Activated CD4-positive, alpha-beta T cell treated with anti-CD3 and anti-CD28 coated beads, Interleukin-2, amount 10 ng/mL, durations not matched to agents 7 days and 5 days (primary cell): ENCODE measurements at regions not wholly inside any gene's neighbourhood (a gene's known extent, or its start where the extent isn't known, plus 50 kb on each side); places are given as distances from the start of the nearest gene placed in this dataset.
"Not testable (repeated sequence)": the region's sequence is repeated elsewhere in the genome, so short reads cannot be mapped to it uniquely, and the experiment has no call there.

ENCODE experiments used
- CTCF ChIA-PET: fragments of 350-600 bp; sonication (Branson Sonifier 250); formaldehyde crosslinking; loops from one replicate; lab custom pipeline; 2021; ENCODE audit warnings: antibody characterized with exemption; lab: Charles Lee
- POLR2A ChIA-PET: fragments of 350-600 bp; sonication (Branson Sonifier 250); formaldehyde crosslinking; loops from one replicate; lab custom pipeline; 2021; ENCODE audit warnings: antibody characterized with exemption; lab: Charles Lee
- DNase-seq: peaks from one replicate; pipeline ENCODE4 v3.0.0-alpha.2; 2020
- H3K27ac Mint-ChIP-seq: one replicate; pipeline ENCODE4 v1.8.0; 2021; ENCODE audit warnings: mild to moderate bottlenecking, moderate library complexity, mixed read lengths
- H3K27me3 Mint-ChIP-seq: one replicate; pipeline ENCODE4 v1.8.0; 2021; ENCODE audit warnings: mixed read lengths
- H3K36me3 Mint-ChIP-seq: one replicate; pipeline ENCODE4 v1.8.0; 2021; ENCODE audit warnings: low read depth, mixed read lengths
- H3K4me1 Mint-ChIP-seq: one replicate; pipeline ENCODE4 v1.8.0; 2021; ENCODE audit warnings: mixed read lengths
- H3K4me3 Mint-ChIP-seq: one replicate; pipeline ENCODE4 v1.8.0; 2021; ENCODE audit warnings: mild to moderate bottlenecking, moderate library complexity, mixed read lengths
- H3K9me3 Mint-ChIP-seq: one replicate; pipeline ENCODE4 v1.8.0; 2021; ENCODE audit warnings: mixed read lengths

DNA sequence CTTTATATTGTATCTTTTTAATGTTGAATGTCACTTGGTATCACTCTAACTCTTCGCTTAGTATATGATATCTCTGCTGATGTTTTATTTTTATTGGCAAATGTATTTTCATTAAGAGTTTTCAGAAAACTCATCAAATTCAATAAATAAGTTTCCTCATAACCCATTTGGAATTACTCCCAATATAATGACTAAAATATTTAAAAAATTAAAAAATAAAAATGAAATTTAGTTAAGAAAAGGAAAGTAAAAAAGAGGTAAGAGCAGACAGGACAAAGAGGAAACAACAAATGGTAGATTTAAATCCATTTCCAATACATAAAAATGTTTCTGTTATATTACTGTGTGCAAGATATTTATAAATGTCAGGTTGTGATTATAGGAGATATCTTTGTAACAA is 548.9 kb upstream of the SPRY2 start:
- Mint-ChIP-seq H3K9me3 (no peaks in the 10 kb centered on the region), H3K27ac (no peak overlapping the region), H3K4me1 (no peaks in the 10 kb centered on the region), H3K36me3 (no peaks in the 10 kb centered on the region), H3K4me3 (no peak overlapping the region), H3K27me3 (no peaks in the 10 kb centered on the region)
- POLR2A ChIA-PET: no interaction called here
- CTCF ChIA-PET: no interaction called here
- DNase-seq: no peak

DNA sequence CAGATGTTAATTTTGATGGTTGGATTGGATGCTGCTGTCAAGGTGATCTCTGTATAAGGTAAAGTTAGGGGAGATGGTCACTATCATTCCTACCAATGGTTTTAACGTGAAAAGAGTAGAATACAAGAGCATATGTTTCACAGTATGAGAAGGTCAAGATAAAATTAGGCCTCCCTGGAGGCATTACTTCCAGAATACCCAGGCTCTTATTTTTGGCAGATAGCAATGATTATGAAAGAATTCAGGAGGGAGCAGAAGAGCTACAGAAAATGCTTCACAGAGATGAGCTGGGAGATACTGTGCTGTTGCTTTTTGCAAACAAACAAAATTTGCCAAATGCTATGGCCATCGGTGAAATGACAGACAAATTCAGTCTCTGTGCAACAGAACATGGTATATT is 547.5 kb upstream of the SPRY2 start:
- POLR2A ChIA-PET: no interaction called here
- H3K4me3 Mint-ChIP-seq: no peak overlapping the region
- no peaks in the 10 kb centered on the region for H3K27me3 Mint-ChIP-seq
- DNase-seq: no peak
- no peak overlapping the region for H3K27ac Mint-ChIP-seq
- no peaks in the 10 kb centered on the region for H3K4me1 Mint-ChIP-seq
- H3K36me3 Mint-ChIP-seq: no peaks in the 10 kb centered on the region
- H3K9me3 Mint-ChIP-seq: no peaks in the 10 kb centered on the region
- CTCF ChIA-PET: no interaction called here

DNA sequence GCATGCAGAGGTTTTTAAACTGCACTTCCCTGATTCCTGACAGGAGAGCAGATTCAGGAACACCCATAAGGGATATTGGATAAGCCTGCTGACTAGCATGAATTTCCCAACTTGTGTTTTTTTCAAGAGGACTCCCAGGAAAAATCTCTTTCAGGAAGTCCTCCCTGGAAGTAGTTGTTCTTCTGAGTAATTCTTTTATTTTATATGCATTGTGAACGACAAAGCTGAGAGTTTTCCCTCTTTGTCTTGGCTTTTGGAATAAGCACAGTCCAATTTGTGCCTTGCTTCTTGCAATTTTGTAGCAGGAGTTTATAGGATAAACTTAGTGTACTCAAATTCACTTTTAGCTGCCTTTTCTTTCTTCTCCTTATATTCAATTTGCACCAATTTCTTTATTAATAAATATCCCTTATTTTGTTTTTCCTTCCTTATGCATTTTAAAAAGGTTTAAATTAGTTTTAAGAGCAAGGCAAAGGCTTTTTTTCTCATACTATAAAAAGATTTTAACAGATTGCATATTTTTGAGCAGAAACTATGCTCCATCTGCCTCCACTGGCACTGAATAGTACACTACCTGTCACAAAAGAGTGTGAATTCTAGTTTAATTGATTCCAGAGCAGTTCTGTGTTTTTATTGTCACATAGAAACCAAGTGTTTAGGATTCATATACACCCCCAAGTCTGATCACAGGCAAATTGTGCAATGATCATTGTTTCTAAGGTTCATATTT is 543.3 kb upstream of the SPRY2 start:
- DNase-seq: no peak
- POLR2A ChIA-PET: no interaction called here
- no peaks in the 10 kb centered on the region for H3K9me3 Mint-ChIP-seq
- no peaks in the 10 kb centered on the region for H3K27me3 Mint-ChIP-seq
- CTCF ChIA-PET: no interaction called here
- H3K4me1 Mint-ChIP-seq: no peaks in the 10 kb centered on the region
- H3K4me3 Mint-ChIP-seq: no peak overlapping the region
- H3K27ac Mint-ChIP-seq: no peak overlapping the region
- no peaks in the 10 kb centered on the region for H3K36me3 Mint-ChIP-seq

DNA sequence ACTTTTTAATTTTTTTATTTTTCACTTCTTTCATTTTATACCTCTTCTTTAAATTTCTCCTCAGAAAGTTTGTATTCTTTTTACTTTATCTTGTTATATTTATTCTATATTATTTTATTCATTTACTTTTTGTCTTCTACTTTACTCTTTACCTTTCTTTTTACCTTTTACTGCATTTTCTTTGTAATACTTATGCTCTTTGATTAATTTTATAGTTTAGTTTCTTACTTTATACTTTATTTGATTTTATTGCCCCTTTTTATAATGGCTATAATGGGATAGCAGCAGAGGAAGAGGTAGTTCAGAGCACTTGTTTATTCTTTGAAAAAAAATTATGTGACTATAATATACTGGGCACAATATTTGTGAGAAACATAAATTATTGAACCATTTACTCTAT is 542.6 kb upstream of the SPRY2 start:
- ChIA-PET POLR2A (no interaction called here), CTCF (no interaction called here)
- no peaks in the 10 kb centered on the region for H3K36me3 Mint-ChIP-seq
- DNase-seq: no peak
- H3K4me3 Mint-ChIP-seq: no peak overlapping the region
- H3K27me3 Mint-ChIP-seq: no peaks in the 10 kb centered on the region
- H3K27ac Mint-ChIP-seq: no peak overlapping the region
- H3K9me3 Mint-ChIP-seq: no peaks in the 10 kb centered on the region
- no peaks in the 10 kb centered on the region for H3K4me1 Mint-ChIP-seq

DNA sequence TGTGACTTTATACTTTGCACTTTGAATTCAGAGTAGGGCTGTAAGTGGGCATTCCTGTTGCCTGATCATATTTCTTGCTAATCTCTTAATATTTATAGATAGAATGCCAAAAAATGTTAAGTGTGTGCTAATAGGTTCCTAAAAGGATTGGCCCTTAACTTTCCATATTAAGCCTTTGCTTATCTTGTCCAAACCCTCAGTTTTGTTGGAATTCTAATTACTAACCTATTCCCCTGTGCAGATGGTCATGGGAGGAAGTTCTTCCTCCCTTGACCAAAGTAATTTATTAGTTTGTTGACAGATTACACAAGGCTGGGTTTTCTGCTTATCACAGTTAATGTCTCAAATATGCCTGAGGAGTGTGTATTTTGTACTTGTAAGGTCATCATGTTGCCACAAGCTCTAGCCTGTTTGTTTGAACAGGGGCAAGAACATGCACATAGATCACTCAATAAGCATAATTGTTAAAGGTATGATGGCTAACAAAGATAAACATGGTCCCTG is 541.1 kb upstream of the SPRY2 start:
- ChIA-PET POLR2A (no interaction called here), CTCF (no interaction called here)
- no peaks in the 10 kb centered on the region for H3K36me3 Mint-ChIP-seq
- DNase-seq: no peak
- no peaks in the 10 kb centered on the region for H3K27me3 Mint-ChIP-seq
- no peak overlapping the region for H3K27ac Mint-ChIP-seq
- H3K4me1 Mint-ChIP-seq: no peaks in the 10 kb centered on the region
- H3K4me3 Mint-ChIP-seq: no peak overlapping the region
- no peaks in the 10 kb centered on the region for H3K9me3 Mint-ChIP-seq

DNA sequence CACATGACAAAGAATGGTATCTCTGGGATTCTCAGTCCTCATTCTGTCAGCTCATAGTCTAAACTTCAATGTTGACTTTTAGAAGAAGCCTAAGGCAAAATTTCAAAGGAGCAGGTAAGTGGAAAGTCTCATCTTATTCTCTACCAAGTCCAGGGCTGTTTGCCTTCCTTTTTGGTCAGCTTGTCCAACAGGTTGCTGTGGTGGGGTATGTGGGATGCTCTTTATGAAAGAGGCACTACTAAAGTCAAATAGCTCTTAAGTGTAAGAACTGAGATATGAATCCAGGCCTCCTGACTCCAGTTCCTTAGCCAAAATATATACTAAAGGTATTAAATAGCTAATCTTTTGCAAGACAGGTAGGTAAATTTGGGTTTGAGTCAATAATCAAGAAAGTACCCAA is 540.6 kb upstream of the SPRY2 start:
- DNase-seq: no peak
- H3K4me3 Mint-ChIP-seq: no peak overlapping the region
- ChIA-PET CTCF (no interaction called here), POLR2A (no interaction called here)
- no peaks in the 10 kb centered on the region for H3K27me3 Mint-ChIP-seq
- H3K36me3 Mint-ChIP-seq: no peaks in the 10 kb centered on the region
- H3K4me1 Mint-ChIP-seq: no peaks in the 10 kb centered on the region
- no peaks in the 10 kb centered on the region for H3K9me3 Mint-ChIP-seq
- H3K27ac Mint-ChIP-seq: no peak overlapping the region

DNA sequence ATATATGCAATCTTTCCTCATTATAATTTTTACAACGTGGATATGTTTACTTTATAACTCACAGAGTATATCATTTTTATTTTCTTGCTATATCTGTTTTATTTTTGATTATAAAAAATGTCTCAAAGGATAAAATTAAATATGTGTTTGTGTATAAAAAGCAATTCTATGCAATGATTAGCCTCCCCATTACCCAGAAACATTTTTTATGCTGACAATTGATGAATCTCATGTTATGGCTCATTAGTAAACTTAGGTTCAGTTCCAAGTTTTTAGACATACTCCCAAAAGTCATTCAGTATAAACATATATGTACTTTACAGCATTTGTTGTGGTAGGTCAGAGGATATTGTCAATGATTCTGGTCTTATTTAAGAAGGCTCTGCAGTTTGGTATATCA is 540.1 kb upstream of the SPRY2 start:
- H3K36me3 Mint-ChIP-seq: no peaks in the 10 kb centered on the region
- no peaks in the 10 kb centered on the region for H3K27me3 Mint-ChIP-seq
- no peak overlapping the region for H3K27ac Mint-ChIP-seq
- H3K9me3 Mint-ChIP-seq: no peaks in the 10 kb centered on the region
- no peaks in the 10 kb centered on the region for H3K4me1 Mint-ChIP-seq
- ChIA-PET POLR2A (no interaction called here), CTCF (no interaction called here)
- no peak overlapping the region for H3K4me3 Mint-ChIP-seq
- no peak for DNase-seq

DNA sequence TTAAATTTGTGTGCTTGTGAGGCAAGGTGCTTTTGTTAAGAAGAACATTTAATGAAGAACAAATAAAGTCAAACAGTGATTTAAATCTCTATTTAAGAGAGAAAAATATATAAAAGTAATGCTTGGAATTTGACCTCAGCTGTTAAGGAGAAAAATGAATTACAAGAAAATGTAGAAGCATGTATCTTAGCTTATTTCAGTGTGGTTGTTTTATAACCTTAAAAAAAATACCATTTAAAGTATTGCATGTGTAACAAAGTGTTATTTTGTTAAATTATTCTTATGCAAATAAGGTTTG is 537.0 kb upstream of the SPRY2 start:
- DNase-seq: no peak
- Mint-ChIP-seq H3K27ac (no peak overlapping the region), H3K4me1 (no peaks in the 10 kb centered on the region), H3K27me3 (no peaks in the 10 kb centered on the region), H3K36me3 (no peaks in the 10 kb centered on the region), H3K4me3 (no peak overlapping the region), H3K9me3 (no peaks in the 10 kb centered on the region)
- ChIA-PET POLR2A (no interaction called here), CTCF (no interaction called here)

DNA sequence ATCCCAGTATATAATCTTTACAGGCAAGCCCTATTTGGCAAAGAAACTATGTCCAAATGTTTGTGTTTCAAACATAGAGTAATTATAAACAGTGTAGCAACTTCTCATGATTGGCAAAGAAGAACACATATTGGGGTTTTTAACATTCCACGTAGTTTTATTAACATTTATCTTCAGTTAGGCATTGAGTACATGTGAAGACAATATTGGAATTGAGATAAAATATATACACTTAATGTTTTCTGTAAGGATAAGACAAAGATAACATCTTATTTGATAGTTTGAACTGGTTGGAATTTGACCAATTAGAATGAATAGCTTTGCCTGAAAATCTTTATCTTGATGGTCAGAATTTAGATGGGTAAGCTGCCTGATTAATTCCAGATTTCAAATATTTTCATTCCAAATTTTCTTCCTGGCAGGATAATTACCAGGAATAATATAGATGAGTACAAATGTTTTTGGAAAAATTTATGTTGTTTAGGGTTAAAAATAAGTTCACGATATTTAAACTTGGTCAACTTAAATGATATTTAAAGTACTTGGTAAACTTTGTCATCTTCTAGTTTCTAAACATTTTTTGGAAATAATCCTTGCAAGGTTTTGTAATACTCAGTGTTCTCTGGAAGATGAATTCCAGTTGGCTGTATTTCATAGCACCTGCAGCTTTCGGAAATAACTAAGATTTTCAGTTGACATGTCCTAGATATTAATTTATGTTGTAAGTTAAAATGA is 536.5 kb upstream of the SPRY2 start:
- ChIA-PET POLR2A (no interaction called here), CTCF (no interaction called here)
- H3K36me3 Mint-ChIP-seq: no peaks in the 10 kb centered on the region
- H3K4me3 Mint-ChIP-seq: no peak overlapping the region
- no peaks in the 10 kb centered on the region for H3K27me3 Mint-ChIP-seq
- no peaks in the 10 kb centered on the region for H3K4me1 Mint-ChIP-seq
- no peak for DNase-seq
- H3K9me3 Mint-ChIP-seq: no peaks in the 10 kb centered on the region
- no peak overlapping the region for H3K27ac Mint-ChIP-seq

DNA sequence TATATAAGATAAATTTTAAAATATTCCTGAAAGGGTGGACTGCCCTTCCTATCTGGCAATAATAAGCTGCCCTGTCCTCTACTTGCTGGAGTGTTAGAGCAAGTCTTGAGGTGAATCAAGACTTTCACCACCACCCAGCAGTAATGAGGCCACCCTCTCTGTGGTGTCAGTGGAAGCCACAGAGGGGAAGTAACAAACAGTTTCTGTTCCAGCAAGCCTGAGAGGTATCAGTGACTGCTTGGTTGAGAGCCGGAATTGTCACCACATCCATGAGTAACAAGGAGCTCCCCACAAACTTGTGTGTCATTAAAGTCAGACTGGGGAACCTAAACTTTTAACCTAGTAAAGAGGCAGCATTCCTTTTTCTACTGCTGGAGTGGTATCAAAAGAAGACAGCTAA is 532.7 kb upstream of the SPRY2 start:
- Mint-ChIP-seq H3K36me3 (no peaks in the 10 kb centered on the region), H3K4me3 (no peak overlapping the region)
- POLR2A ChIA-PET: no interaction called here

DNA sequence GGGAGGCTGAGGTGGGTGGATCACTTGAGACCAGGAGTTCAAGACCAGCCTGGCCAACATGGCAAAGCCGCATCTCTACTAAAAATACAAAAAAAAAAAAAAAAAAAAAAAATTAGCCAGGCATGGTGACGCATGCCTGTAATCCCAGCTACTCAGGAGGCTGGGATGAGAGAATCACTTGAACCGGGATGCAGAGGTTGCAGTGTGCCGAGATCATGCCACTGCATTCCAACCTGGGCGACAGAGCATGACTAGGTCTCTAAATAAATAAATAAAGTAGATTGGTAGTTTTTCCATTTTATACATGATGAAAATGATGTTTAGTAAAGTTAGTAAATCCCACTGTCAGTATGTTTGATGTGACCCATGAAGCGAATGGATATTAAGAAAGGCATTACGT is 531.0 kb upstream of the SPRY2 start:
- H3K9me3 Mint-ChIP-seq, H3K36me3 Mint-ChIP-seq, DNase-seq, H3K27ac Mint-ChIP-seq, CTCF ChIA-PET, POLR2A ChIA-PET, H3K4me1 Mint-ChIP-seq, H3K4me3 Mint-ChIP-seq, H3K27me3 Mint-ChIP-seq: not testable (repeated sequence)

More for the DNA sequence above, 532.7 kb upstream of the SPRY2 start:
- Mint-ChIP-seq H3K4me1 (no peaks in the 10 kb centered on the region), H3K9me3 (no peaks in the 10 kb centered on the region), H3K27ac (no peak overlapping the region), H3K27me3 (no peaks in the 10 kb centered on the region)
- CTCF ChIA-PET: no interaction called here
- DNase-seq: no peak

DNA sequence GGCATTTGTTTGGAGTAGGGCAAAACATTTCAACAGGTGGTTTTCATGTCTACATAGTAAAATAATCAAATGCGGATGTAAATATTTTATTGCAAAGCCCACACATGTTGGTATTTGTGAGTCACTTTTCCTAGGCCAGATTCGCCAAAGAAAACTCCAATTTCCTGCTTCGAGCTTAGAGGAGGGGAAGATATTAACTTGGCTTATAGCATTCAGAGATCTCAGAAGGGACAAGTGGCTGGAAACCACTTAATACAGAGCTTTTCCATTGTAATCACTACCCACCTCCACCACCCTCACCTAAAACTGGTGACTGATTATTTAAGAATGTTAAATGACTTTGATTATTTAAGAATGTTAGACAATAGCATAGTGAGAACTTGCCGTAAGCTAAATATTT is 530.6 kb upstream of the SPRY2 start:
- Mint-ChIP-seq H3K36me3 (no peaks in the 10 kb centered on the region), H3K4me1 (no peaks in the 10 kb centered on the region), H3K27me3 (no peaks in the 10 kb centered on the region), H3K27ac (no peak overlapping the region), H3K9me3 (no peaks in the 10 kb centered on the region), H3K4me3 (no peak overlapping the region)
- ChIA-PET POLR2A (no interaction called here), CTCF (no interaction called here)
- DNase-seq: no peak

DNA sequence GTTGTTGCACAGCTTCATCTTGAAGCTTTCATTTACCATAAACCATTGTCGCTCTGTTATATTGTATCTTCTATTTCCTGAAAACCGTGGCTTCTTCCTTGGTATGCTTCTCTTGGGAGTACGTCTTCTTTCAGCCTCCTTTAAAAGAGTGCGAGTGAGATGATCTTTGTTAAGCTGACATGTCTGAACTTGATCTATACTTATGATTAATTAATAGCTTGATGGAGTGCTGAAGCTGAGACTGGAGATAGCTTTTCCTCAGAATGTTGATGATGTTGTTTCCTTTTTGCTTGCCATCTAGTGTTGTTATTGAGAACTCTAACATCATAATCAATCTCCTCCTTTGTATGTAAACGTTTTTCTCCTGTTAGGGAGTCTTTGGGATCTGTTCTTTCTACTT is 529.3 kb upstream of the SPRY2 start:
- no peaks in the 10 kb centered on the region for H3K4me1 Mint-ChIP-seq
- H3K9me3 Mint-ChIP-seq: no peaks in the 10 kb centered on the region
- ChIA-PET POLR2A (no interaction called here), CTCF (no interaction called here)
- H3K4me3 Mint-ChIP-seq: no peak overlapping the region
- DNase-seq: no peak
- H3K27ac Mint-ChIP-seq: no peak overlapping the region
- no peaks in the 10 kb centered on the region for H3K36me3 Mint-ChIP-seq
- H3K27me3 Mint-ChIP-seq: no peaks in the 10 kb centered on the region

DNA sequence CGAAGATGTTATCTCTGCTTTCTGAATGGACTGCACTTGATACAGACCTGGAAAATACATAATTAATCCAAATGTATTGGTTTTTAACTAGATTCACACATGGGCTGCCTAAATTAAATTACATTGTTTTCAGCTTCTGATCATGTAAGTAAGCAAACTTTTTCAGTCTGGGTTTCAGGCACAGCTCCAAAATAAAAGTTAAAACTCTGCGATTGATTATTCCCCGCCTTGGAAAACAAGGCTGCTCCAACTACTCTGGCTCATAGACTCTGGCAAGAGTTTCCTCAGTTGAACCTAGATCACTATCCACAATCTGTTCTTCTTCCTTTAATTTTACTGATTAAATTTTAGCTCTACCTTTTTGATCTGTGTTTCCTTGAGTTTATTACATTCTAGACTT is 526.0 kb upstream of the SPRY2 start:
- no peaks in the 10 kb centered on the region for H3K4me1 Mint-ChIP-seq
- CTCF ChIA-PET: no interaction called here
- no peak overlapping the region for H3K4me3 Mint-ChIP-seq
- no peak overlapping the region for H3K27ac Mint-ChIP-seq
- no peaks in the 10 kb centered on the region for H3K36me3 Mint-ChIP-seq
- DNase-seq: no peak
- H3K9me3 Mint-ChIP-seq: peaks cover 3% of the 10 kb centered on the region
- POLR2A ChIA-PET: no interaction called here
- no peaks in the 10 kb centered on the region for H3K27me3 Mint-ChIP-seq
